CD4-positive, alpha-beta T cell (primary cell): ENCODE measurements at regions not wholly inside any gene's neighbourhood (a gene's known extent, or its start where the extent isn't known, plus 50 kb on each side); places are given as distances from the start of the nearest gene placed in this dataset.

Experiments
- ATAC-seq: fragments of 200-7000 bp; cut with Tn5 transposase; one replicate; pipeline ENCODE4 v1.10.0; 2022; ENCODE audit warnings: mild to moderate bottlenecking; ENCODE audit not compliant: poor library complexity
- CTCF ChIA-PET: fragments of 350-600 bp; sonication (Branson Sonifier 250); formaldehyde crosslinking; loops from one replicate; lab custom pipeline; 2021; ENCODE audit warnings: antibody characterized with exemption, inconsistent platforms; lab: Charles Lee
- POLR2A ChIA-PET: fragments of 350-600 bp; sonication (Branson Sonifier 250); formaldehyde crosslinking; loops from one replicate; lab custom pipeline; 2021; ENCODE audit warnings: antibody characterized with exemption, inconsistent platforms; lab: Charles Lee
- DNase-seq, 14 experiments: peaks; one replicate each; pipeline ENCODE4 v3.0.0-alpha.2; 2013 to 2020; ENCODE audit warnings: mixed read lengths in 2 of 14
- H3K27ac ChIP-seq, 2 donors: one replicate each; pipeline versions ENCODE4 v1.5.1 to v1.7.0; 2013; ENCODE audit warnings: low read length in 2 of 2, low read depth in 1 of 2, mild to moderate bottlenecking in 1 of 2
- H3K27me3 ChIP-seq, 2 experiments: 1 replicate in 1 of 2; 2 replicates in 1 of 2; pipeline versions ENCODE4 v1.6.1 to v1.7.0; 2013; ENCODE audit warnings: low read length in 2 of 2, control low read depth in 1 of 2, mild to moderate bottlenecking in 1 of 2, moderate library complexity in 1 of 2; ENCODE audit not compliant: insufficient read depth in 2 of 2, control insufficient read depth in 1 of 2
- H3K36me3 ChIP-seq: one replicate; pipeline ENCODE4 v1.6.1; 2013; ENCODE audit warnings: low read length, control low read depth; ENCODE audit not compliant: insufficient read depth
- H3K4me1 ChIP-seq: one replicate; pipeline ENCODE4 v1.6.1; 2013; ENCODE audit warnings: low read length, control low read depth; ENCODE audit not compliant: insufficient read depth
- H3K4me3 ChIP-seq: one replicate; pipeline ENCODE4 v1.5.1; 2013; ENCODE audit warnings: mild to moderate bottlenecking, low read length, moderate library complexity
- H3K9me3 ChIP-seq, 2 experiments: 1 replicate in 1 of 2; 2 replicates in 1 of 2; pipeline versions ENCODE4 v1.6.1 to v1.7.0; 2013; ENCODE audit warnings: low read length in 2 of 2, mild to moderate bottlenecking in 2 of 2, control low read depth in 1 of 2, moderate library complexity in 1 of 2; ENCODE audit not compliant: control insufficient read depth in 1 of 2, insufficient read depth in 1 of 2
- H3K27ac Mint-ChIP-seq: one replicate; pipeline ENCODE4 v1.8.0; 2020; ENCODE audit warnings: mixed read lengths
- H3K27me3 Mint-ChIP-seq: one replicate; pipeline ENCODE4 v1.8.0; 2021; ENCODE audit warnings: mixed read lengths
- H3K36me3 Mint-ChIP-seq: one replicate; pipeline ENCODE4 v1.8.0; 2021; ENCODE audit warnings: low read depth, mixed read lengths
- H3K4me1 Mint-ChIP-seq: one replicate; pipeline ENCODE4 v1.8.0; 2021; ENCODE audit warnings: low read depth, mixed read lengths
- H3K4me3 Mint-ChIP-seq: one replicate; pipeline ENCODE4 v1.8.0; 2020; ENCODE audit warnings: mild to moderate bottlenecking, mixed read lengths
- H3K9me3 Mint-ChIP-seq: one replicate; pipeline ENCODE4 v1.8.0; 2020; ENCODE audit warnings: mixed read lengths
- CTCF ChIP-seq: fragments of 200-600 bp; IDR thresholded peaks from one replicate; pipeline ENCODE4 v1.8.0; 2022; ENCODE audit warnings: antibody characterized with exemption, mild to moderate bottlenecking
- intact Hi-C, 2 experiments: fragments of 100-400 bp; cut with DNase I in 1 of 2; cut with micrococcal nuclease in 1 of 2; formaldehyde crosslinking; loops; one replicate each; pipeline versions ENCODE4 v1.15.1 to v1.9.0; 2023 to 2025; cut with DNase I, micrococcal nuclease

GRCh38 chr10:80787952-80788351 lies 250.2 kb downstream of the SH2D4B start:
- H3K27ac Mint-ChIP-seq = no peak overlapping the region
- Histone ChIP-seq H3K4me1 (no peaks in the 10 kb centered on the region), H3K9me3 (no peaks in the 10 kb centered on the region), H3K36me3 (no peaks in the 10 kb centered on the region), H3K4me3 (no peak overlapping the region), H3K27ac (no peak overlapping the region), H3K27me3 (peaks cover 0 to 2% of the 10 kb centered on the region in 2 experiments)
- no peak for TF ChIP-seq CTCF
- ChIA-PET CTCF (no interaction called here), POLR2A (no interaction called here)
- H3K4me3 Mint-ChIP-seq = no peak overlapping the region
- H3K27me3 Mint-ChIP-seq = peaks cover 18% of the 10 kb centered on the region
- ATAC-seq (no peak), DNase-seq (no peak)
- intact Hi-C loops = no loop called here
- no peaks in the 10 kb centered on the region for H3K36me3 Mint-ChIP-seq
- H3K9me3 Mint-ChIP-seq = no peaks in the 10 kb centered on the region
- no peaks in the 10 kb centered on the region for H3K4me1 Mint-ChIP-seq

GRCh38 chr10:80794994-80795393 lies 257.3 kb downstream of the SH2D4B start:
- Histone ChIP-seq H3K4me3 (no peak overlapping the region), H3K4me1 (no peaks in the 10 kb centered on the region), H3K27ac (no peak overlapping the region), H3K27me3 (no peaks in the 10 kb centered on the region), H3K36me3 (no peaks in the 10 kb centered on the region), H3K9me3 (no peaks in the 10 kb centered on the region)
- ATAC-seq (no peak), DNase-seq (no peak)
- CTCF ChIA-PET = no interaction called here
- no peak for TF ChIP-seq CTCF
- POLR2A ChIA-PET = no interaction called here
- Mint-ChIP-seq H3K9me3 (no peaks in the 10 kb centered on the region), H3K27me3 (peaks cover 3% of the 10 kb centered on the region), H3K36me3 (no peaks in the 10 kb centered on the region), H3K4me1 (no peaks in the 10 kb centered on the region), H3K27ac (no peak overlapping the region), H3K4me3 (no peak overlapping the region)
- intact Hi-C loops = no loop called here

GRCh38 chr10:80805343-80806020 lies 267.8 kb downstream of the SH2D4B start:
- Histone ChIP-seq H3K27me3 (no peaks in the 10 kb centered on the region), H3K27ac (no peak overlapping the region), H3K36me3 (no peaks in the 10 kb centered on the region), H3K9me3 (peaks cover 0 to 10% of the 10 kb centered on the region in 2 experiments), H3K4me1 (no peaks in the 10 kb centered on the region), H3K4me3 (no peak overlapping the region)
- ATAC-seq (no peak), DNase-seq (no peak)
- H3K27ac Mint-ChIP-seq = no peak overlapping the region
- no peaks in the 10 kb centered on the region for H3K36me3 Mint-ChIP-seq
- H3K27me3 Mint-ChIP-seq = peaks cover 5% of the 10 kb centered on the region
- POLR2A ChIA-PET = no interaction called here
- H3K4me1 Mint-ChIP-seq = no peaks in the 10 kb centered on the region
- no peak for TF ChIP-seq CTCF
- CTCF ChIA-PET = no interaction called here
- peaks cover 9% of the 10 kb centered on the region for H3K9me3 Mint-ChIP-seq
- no peak overlapping the region for H3K4me3 Mint-ChIP-seq
- intact Hi-C loops = no loop called here
